Fibroblast of pulmonary artery (primary cell): ENCODE measurements at regions not wholly inside any gene's neighbourhood (a gene's known extent, or its start where the extent isn't known, plus 50 kb on each side); places are given as distances from the start of the nearest gene placed in this dataset.

Experiments used
- DNase-seq: peaks from one replicate; pipeline ENCODE4 v3.0.0-alpha.2; 2010; ENCODE audit warnings: low read depth
- H3K4me3 ChIP-seq: replicated peaks from 2 replicates; pipeline ENCODE4 v1.5.1; 2011; ENCODE audit warnings: low read depth, mild to moderate bottlenecking, control low read depth, low read length, moderate library complexity
- CTCF ChIP-seq: IDR thresholded peaks from 2 replicates; pipeline ENCODE4 v1.5.1; 2011; ENCODE audit warnings: mild to moderate bottlenecking, control low read depth, low read length, inconsistent platforms; ENCODE audit errors: missing control alignments

- DNase-seq = peak; percentile 53
- no peak for TF ChIP-seq CTCF
- H3K4me3 ChIP-seq = no peak overlapping the region
Measured at GRCh38 chr3:193928354-193929209, 207.4 kb upstream of the HES1 start.

GRCh38 chr3:193929373-193929772 lies 206.6 kb upstream of the HES1 start:
- DNase-seq = no peak
- no peak for TF ChIP-seq CTCF
- H3K4me3 ChIP-seq = no peak overlapping the region

GRCh38 chr3:193929921-193930646 lies 205.9 kb upstream of the HES1 start:
- no peak overlapping the region for H3K4me3 ChIP-seq
- TF ChIP-seq CTCF = no peak
- no peak for DNase-seq

- TF ChIP-seq CTCF = no peak
- no peak for DNase-seq
- H3K4me3 ChIP-seq = no peak overlapping the region
Measured at GRCh38 chr3:193932136-193932535, 203.8 kb upstream of the HES1 start.

- no peak for TF ChIP-seq CTCF
- no peak for DNase-seq
- H3K4me3 ChIP-seq = no peak overlapping the region
Measured at GRCh38 chr3:193932576-193932975, 203.4 kb upstream of the HES1 start.

GRCh38 chr3:193933451-193933850 lies 202.5 kb upstream of the HES1 start:
- no peak for DNase-seq

More at GRCh38 chr3:193933451-193933850, 202.5 kb upstream of the HES1 start:
- no peak for TF ChIP-seq CTCF
- H3K4me3 ChIP-seq = no peak overlapping the region
